GM12875 (cell line): ENCODE measurements at regions not wholly inside any gene's neighbourhood (a gene's known extent, or its start where the extent isn't known, plus 50 kb on each side); places are given as distances from the start of the nearest gene placed in this dataset.
"Not testable (repeated sequence)": the region's sequence is repeated elsewhere in the genome, so short reads cannot be mapped to it uniquely, and the experiment has no call there.

Experiments used
- H3K4me3 ChIP-seq: one replicate; pipeline ENCODE4 v1.5.1; 2011; ENCODE audit warnings: low read depth, low read length, control low read depth
- CTCF ChIP-seq: IDR thresholded peaks from 2 replicates; pipeline ENCODE4 v1.5.1; 2011; ENCODE audit warnings: low read depth, mild to moderate bottlenecking, control low read depth, inconsistent platforms, low read length, moderate library complexity, borderline replicate concordance; ENCODE audit not compliant: insufficient read depth

GRCh38 chr11:98296091-98296880 is 724.5 kb upstream of the CNTN5 start:
- no peak for TF ChIP-seq CTCF
- no peak overlapping the region for H3K4me3 ChIP-seq

GRCh38 chr11:98300719-98301118 is 720.0 kb upstream of the CNTN5 start:
- no peak for TF ChIP-seq CTCF
- H3K4me3 ChIP-seq = no peak overlapping the region

GRCh38 chr11:98307827-98308491 is 712.8 kb upstream of the CNTN5 start:
- TF ChIP-seq CTCF = no peak
- no peak overlapping the region for H3K4me3 ChIP-seq

GRCh38 chr11:98330306-98330705 is 690.4 kb upstream of the CNTN5 start:
- H3K4me3 ChIP-seq = not testable (repeated sequence)

DNA sequence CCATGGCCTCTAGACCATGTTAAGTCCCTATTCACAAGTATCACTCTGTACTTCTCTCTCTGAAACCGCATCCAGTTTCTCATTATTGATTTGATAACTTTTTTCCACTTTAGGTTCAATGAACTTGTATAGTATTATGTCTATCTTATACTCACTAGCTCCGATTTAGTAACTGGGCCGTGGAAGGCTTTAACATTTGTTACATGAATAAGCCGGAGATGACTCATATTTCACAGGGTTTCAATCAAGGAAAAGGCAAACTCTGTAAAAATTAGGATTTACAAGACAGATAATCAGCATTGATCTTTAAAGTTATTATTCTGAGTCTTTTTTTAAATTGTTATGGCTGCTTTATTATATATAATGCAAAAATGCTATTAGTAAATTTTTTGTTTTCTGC is 662.2 kb upstream of the CNTN5 start:
- TF ChIP-seq CTCF = no peak
- H3K4me3 ChIP-seq = no peak overlapping the region

- no peak for TF ChIP-seq CTCF
- H3K4me3 ChIP-seq = no peak overlapping the region
These were observed 655.6 kb upstream of the CNTN5 start for GRCh38 chr11:98365190-98365589.

DNA sequence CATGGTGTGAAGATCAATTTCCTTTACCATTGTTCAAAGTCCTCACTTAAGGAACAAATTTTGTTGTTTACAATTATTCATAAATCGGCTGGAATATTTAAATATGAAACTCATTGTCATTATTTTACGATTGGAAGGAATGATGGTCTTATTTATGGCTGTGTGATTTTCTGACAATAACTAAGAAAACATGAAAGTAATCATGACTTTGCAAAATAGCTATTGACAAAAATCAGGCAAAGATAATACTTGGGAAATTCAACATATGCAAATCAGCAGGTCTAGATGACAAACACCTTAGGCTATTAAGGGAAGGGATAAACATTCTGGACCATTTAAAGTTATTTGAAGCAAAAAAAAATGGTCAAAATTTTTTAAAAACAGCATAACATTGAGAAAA is 654.8 kb upstream of the CNTN5 start:
- TF ChIP-seq CTCF = no peak

More for the DNA sequence above, 654.8 kb upstream of the CNTN5 start:
- no peak overlapping the region for H3K4me3 ChIP-seq
